Neural cell (in vitro differentiated cells): ENCODE measurements at regions not wholly inside any gene's neighbourhood (a gene's known extent, or its start where the extent isn't known, plus 50 kb on each side); places are given as distances from the start of the nearest gene placed in this dataset.

Experiments used
- CTCF ChIP-seq: fragments of 450-650 bp; IDR thresholded peaks from 2 replicates; pipeline ENCODE4 v1.5.1; 2014; ENCODE audit warnings: antibody characterized with exemption, mild to moderate bottlenecking, moderate library complexity; ENCODE audit not compliant: poor library complexity, severe bottlenecking
- SMC3 ChIP-seq: fragments of 450-650 bp; conservative IDR thresholded peaks from 2 replicates; pipeline ENCODE4 v1.6.1; 2014; ENCODE audit warnings: antibody characterized with exemption, mild to moderate bottlenecking, moderate library complexity; ENCODE audit not compliant: poor library complexity
- TAF1 ChIP-seq: IDR thresholded peaks from 2 replicates; pipeline ENCODE4 v1.6.1; 2012; ENCODE audit warnings: low read depth

GRCh38 chr9:28394774-28395173, 821.5 kb upstream of the C9orf72 start:
- TF ChIP-seq TAF1 (no peak), CTCF (no peak), SMC3 (no peak)
